ENCODE measurements at regions not wholly inside any gene's neighbourhood (a gene's known extent, or its start where the extent isn't known, plus 50 kb on each side); places are given as distances from the start of the nearest gene placed in this dataset.

DNA sequence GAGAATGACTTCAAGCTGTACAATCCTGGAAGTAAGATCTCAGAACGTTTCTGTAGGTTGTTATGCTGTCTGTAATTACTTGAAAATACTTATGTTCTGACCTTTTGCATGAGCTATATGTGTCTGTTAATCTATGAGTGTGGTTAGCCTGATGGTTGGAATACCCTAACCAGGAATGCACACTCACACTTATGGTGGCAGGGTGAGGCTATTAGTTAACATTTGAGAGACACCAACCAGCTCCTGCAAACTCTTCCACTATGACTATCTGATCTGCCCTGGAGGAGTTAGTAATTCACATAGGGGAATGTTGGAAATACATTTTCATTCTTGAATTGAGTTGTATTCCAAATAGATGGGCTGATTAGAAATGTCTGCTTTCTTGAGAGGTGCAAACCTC lies 450.3 kb downstream of the INHBA start:
- Histone ChIP-seq H3K36me3 (replicated peaks in 1 of 2; ENCODE audit: control insufficient read depth in 1 of 2, insufficient read depth in 2 of 2, low read length in 2 of 2) (no peaks in the 10 kb centered on the region), H2AFZ (ENCODE audit: insufficient read depth, low read depth, low read length, poor library complexity, severe bottlenecking) (no peak overlapping the region), H3K79me2 (ENCODE audit: insufficient read depth, low read length) (no peaks in the 10 kb centered on the region), H3K4me2 (replicated peaks; ENCODE audit: extremely low read depth, low read length, poor library complexity, severe bottlenecking) (no peak overlapping the region), H3K9ac (ENCODE audit: insufficient read depth, low read length, poor library complexity, severe bottlenecking) (no peak overlapping the region), H3K27ac (ENCODE audit: low read depth in 1 of 2, low read length in 2 of 2) (no peak overlapping the region), H3K9me3 (replicated peaks in 1 of 2; ENCODE audit: control insufficient read depth in 1 of 2, insufficient read depth in 1 of 2, low read length in 2 of 2) (peaks cover 0 to 9% of the 10 kb centered on the region in 2 donors), H3K27me3 (ENCODE audit: control insufficient read depth in 2 of 2, insufficient read depth in 2 of 2, low read length in 2 of 2) (no peaks in the 10 kb centered on the region), H3K4me3 (replicated peaks in 1 of 3; ENCODE audit: low read depth in 2 of 3, low read length in 3 of 3) (no peak overlapping the region), H4K20me1 (ENCODE audit: insufficient read depth, low read length) (no peaks in the 10 kb centered on the region), H3K4me1 (ENCODE audit: control insufficient read depth in 1 of 2, insufficient read depth in 2 of 2, low read length in 2 of 2) (no peaks in the 10 kb centered on the region)
- Mint-ChIP-seq H3K27ac (no peak overlapping the region), H3K4me1 (no peaks in the 10 kb centered on the region), H3K27me3 (ENCODE audit: low read depth in 3 of 3) (no peaks in the 10 kb centered on the region), H3K9me3 (peaks cover 2 to 15% (median 5%) of the 10 kb centered on the region in 7 donors), H3K36me3 (no peaks in the 10 kb centered on the region), H3K4me3 (no peak overlapping the region)
- intact Hi-C loops (cut with micrococcal nuclease), result no loop called here
- TF ChIP-seq, protein P1, sequence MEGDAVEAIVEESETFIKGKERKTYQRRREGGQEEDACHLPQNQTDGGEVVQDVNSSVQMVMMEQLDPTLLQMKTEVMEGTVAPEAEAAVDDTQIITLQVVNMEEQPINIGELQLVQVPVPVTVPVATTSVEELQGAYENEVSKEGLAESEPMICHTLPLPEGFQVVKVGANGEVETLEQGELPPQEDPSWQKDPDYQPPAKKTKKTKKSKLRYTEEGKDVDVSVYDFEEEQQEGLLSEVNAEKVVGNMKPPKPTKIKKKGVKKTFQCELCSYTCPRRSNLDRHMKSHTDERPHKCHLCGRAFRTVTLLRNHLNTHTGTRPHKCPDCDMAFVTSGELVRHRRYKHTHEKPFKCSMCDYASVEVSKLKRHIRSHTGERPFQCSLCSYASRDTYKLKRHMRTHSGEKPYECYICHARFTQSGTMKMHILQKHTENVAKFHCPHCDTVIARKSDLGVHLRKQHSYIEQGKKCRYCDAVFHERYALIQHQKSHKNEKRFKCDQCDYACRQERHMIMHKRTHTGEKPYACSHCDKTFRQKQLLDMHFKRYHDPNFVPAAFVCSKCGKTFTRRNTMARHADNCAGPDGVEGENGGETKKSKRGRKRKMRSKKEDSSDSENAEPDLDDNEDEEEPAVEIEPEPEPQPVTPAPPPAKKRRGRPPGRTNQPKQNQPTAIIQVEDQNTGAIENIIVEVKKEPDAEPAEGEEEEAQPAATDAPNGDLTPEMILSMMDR (IDR thresholded peaks at IDR 0.05), result no peak
- no peak for DNase-seq
- no CpG with 5 or more reads among the region's 1 CpG for WGBS (ENCODE audit: insufficient coverage)

DNA sequence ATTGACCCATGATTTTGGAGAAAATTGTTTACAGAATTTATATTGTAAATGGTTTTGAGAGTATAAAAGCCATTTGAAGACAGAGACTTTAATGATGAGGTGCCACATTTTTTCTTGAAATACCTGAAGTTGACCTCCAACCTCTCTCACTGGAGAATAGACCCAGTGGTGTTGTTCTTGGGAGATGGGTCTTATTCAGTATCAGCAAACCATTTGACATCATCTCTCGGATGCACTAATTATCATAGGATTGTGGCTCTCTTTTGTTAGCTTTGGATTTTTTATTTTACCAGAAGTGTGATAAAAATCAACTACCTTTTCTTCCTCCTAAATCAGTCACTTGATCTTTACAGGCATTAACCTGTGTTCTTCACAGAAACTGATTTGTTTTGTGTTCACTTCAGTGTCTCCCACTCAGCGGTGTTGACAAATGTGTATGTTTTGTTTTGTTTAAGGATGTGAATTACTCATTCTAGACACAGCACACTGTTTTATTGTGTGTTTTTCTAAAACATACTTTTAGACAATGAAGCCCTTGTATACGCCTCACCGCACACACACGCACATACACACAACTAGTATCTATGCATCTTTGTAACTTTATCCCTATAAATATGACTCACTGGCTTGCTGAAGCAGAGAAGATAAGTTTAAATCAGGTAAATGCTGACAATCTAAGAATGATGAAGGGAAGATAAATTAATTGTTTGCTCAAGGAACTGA lies 455.6 kb downstream of the INHBA start:
- Histone ChIP-seq H4K20me1 (ENCODE audit: insufficient read depth, low read length) (no peaks in the 10 kb centered on the region), H3K9me3 (replicated peaks in 1 of 2; ENCODE audit: control insufficient read depth in 1 of 2, insufficient read depth in 1 of 2, low read length in 2 of 2) (peaks cover 0 to 9% of the 10 kb centered on the region in 2 donors), H3K27ac (ENCODE audit: low read depth in 1 of 2, low read length in 2 of 2) (no peak overlapping the region), H3K27me3 (ENCODE audit: control insufficient read depth in 2 of 2, insufficient read depth in 2 of 2, low read length in 2 of 2) (no peaks in the 10 kb centered on the region), H3K4me1 (ENCODE audit: control insufficient read depth in 1 of 2, insufficient read depth in 2 of 2, low read length in 2 of 2) (no peaks in the 10 kb centered on the region), H2AFZ (ENCODE audit: insufficient read depth, low read depth, low read length, poor library complexity, severe bottlenecking) (no peak overlapping the region), H3K4me3 (replicated peaks in 1 of 3; ENCODE audit: low read depth in 2 of 3, low read length in 3 of 3) (no peak overlapping the region), H3K4me2 (replicated peaks; ENCODE audit: extremely low read depth, low read length, poor library complexity, severe bottlenecking) (no peak overlapping the region), H3K36me3 (replicated peaks in 1 of 2; ENCODE audit: control insufficient read depth in 1 of 2, insufficient read depth in 2 of 2, low read length in 2 of 2) (no peaks in the 10 kb centered on the region), H3K9ac (ENCODE audit: insufficient read depth, low read length, poor library complexity, severe bottlenecking) (no peak overlapping the region), H3K79me2 (ENCODE audit: insufficient read depth, low read length) (no peaks in the 10 kb centered on the region)
- WGBS (ENCODE audit: insufficient coverage), result no CpG with 5 or more reads among the region's 5 CpGs
- TF ChIP-seq, protein P1 (IDR thresholded peaks at IDR 0.05), result no peak
- no peaks in the 10 kb centered on the region for H3K36me3 Mint-ChIP-seq
- H3K27me3 Mint-ChIP-seq (ENCODE audit: low read depth in 3 of 3), result peaks cover 0 to 1% (median 0%) of the 10 kb centered on the region in 3 donors
- no peak overlapping the region for H3K4me3 Mint-ChIP-seq
- no peak for DNase-seq
- peaks cover 2 to 17% (median 5%) of the 10 kb centered on the region in 7 donors for H3K9me3 Mint-ChIP-seq
- H3K27ac Mint-ChIP-seq, result no peak overlapping the region
- no peaks in the 10 kb centered on the region for H3K4me1 Mint-ChIP-seq
- intact Hi-C loops (cut with micrococcal nuclease), result no loop called here

Measured in CD14-positive monocyte (primary cell).